GM18868 (cell line): ENCODE measurements at regions not wholly inside any gene's neighbourhood (a gene's known extent, or its start where the extent isn't known, plus 50 kb on each side); places are given as distances from the start of the nearest gene placed in this dataset.
"Not testable (repeated sequence)": the region's sequence is repeated elsewhere in the genome, so short reads cannot be mapped to it uniquely, and the experiment has no call there.

Source experiments
- ATAC-seq: cut with Tn5 transposase; IDR thresholded peaks from one replicate; pipeline ENCODE4 v1.9.1; 2021; ENCODE audit warnings: mild to moderate bottlenecking, moderate library complexity; ENCODE audit not compliant: unreplicated experiment

GRCh38 chr12:46493834-46494181 is 121.2 kb upstream of the SLC38A2 start:
- no peak for ATAC-seq

DNA sequence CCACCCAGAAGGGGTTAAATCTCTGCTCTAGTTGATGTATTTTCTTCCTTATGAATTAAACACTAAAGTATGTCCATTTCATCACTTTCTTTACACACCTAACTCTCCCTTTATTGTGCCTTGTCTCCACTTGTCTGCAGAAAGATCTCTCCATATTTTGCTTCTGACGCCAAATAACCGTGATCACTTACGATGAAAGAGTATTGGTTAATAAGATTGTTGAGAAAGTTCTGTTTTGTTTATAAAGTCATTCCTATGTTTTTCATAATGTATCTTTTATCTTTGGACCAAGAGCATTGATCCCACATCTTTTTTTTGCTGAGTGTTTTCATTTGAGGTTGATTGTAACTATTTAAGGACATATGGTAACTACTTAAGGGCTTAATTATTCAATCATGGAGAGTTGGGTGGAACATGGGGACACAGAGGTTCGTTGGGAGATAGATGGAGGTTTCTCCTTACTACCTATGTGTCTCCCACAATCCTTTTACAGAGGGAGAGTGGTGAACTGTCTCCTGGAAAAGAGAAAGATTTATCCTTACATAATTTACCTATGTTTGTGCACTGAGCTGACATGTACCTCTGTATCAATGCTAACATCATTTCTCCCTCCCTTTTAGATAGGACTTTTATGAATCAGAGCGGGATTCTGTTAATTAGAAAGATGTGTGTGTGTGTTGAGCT is 120.7 kb upstream of the SLC38A2 start:
- ATAC-seq: no peak

GRCh38 chr12:46492471-46493085 is 120.0 kb upstream of the SLC38A2 start:
- no peak for ATAC-seq

DNA sequence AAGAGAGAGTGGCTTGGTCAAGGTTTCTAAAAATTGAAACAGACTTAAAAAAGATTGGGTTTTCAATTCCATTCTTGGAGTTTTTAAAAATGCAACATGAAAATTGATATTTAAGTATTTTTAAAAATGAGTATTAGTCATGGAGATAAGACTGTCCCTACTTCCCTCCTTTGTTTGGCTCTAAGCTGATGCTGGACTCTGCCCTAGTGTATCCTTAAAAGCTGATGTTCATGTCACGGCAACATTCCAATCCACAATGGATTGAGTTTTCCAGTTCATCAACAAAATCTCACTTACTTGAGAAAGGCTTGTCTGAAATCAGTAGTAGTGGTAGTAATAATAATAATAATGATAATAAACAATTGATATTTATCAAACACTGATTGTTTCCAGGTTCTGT is 119.0 kb upstream of the SLC38A2 start:
- no peak for ATAC-seq

DNA sequence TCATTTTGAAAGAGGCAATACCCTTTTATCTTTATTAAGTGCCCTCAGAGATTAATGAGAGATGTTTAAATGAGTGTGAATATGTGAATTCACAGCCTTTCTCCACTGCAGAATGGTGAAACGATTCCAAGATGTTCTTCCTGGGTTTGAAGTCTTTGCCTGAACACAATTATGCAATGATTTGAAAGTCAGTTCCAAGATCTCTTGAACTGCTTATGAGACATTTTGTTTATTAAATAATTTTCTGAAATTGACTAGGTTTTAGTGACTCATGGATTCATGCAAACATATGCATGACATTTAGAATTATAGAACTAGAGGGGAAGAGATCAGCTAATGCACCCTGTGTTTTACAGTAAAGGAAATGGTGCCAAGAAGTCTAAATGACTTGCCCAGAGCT is 118.1 kb upstream of the SLC38A2 start:
- ATAC-seq: no peak

GRCh38 chr12:46489951-46490388 is 117.4 kb upstream of the SLC38A2 start:
- no peak for ATAC-seq

GRCh38 chr12:46487567-46488131 is 115.1 kb upstream of the SLC38A2 start:
- peak; percentile 67 for ATAC-seq

DNA sequence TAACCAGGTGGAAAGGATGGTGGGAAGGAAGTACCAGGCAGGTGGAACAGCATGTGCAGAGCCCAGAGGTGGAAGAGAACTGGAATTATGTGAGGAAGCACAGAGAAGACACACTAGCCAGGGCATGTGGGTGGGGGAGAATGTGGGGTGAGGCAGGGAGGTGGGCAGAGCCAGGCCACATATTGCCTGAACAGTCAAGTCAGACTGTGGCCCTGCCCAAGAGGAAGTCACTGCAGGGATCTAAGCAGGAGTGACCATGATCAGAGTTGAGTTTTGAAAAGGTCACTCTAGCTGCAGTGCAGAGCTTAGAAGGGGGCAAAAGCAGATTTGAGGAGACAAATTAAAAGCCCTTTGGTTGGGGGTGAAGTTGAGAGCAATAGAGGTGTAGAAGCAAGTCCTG is 114.0 kb upstream of the SLC38A2 start:
- ATAC-seq: no peak

- ATAC-seq: no peak
Measured at GRCh38 chr12:46485853-46486252, 113.3 kb upstream of the SLC38A2 start.

- no peak for ATAC-seq
Measured at GRCh38 chr12:46484396-46485061, 112.0 kb upstream of the SLC38A2 start.

GRCh38 chr12:46483572-46484395 is 111.2 kb upstream of the SLC38A2 start:
- no peak for ATAC-seq

- ATAC-seq: no peak
Measured at GRCh38 chr12:46480724-46481123, 108.2 kb upstream of the SLC38A2 start.

GRCh38 chr12:46480316-46480715 is 107.7 kb upstream of the SLC38A2 start:
- ATAC-seq: no peak

DNA sequence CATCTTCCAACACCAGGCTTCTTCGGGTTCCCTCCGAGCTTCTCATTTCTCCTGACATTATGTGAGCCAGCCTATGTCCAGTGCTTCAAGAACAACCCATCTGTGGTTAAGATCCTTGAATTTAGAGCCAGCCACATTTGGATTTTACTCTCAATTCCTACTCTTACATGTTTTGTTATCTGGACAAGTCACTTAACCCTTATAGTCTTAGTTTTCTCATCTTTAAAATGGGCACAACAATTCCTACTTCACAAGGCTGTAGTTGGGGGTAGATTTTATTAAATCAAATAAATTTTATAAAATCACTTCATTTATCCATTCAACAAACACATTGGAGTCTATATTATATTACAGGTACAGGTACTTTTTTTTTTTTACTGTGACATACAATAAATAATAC is 105.5 kb upstream of the SLC38A2 start:
- ATAC-seq: no peak

DNA sequence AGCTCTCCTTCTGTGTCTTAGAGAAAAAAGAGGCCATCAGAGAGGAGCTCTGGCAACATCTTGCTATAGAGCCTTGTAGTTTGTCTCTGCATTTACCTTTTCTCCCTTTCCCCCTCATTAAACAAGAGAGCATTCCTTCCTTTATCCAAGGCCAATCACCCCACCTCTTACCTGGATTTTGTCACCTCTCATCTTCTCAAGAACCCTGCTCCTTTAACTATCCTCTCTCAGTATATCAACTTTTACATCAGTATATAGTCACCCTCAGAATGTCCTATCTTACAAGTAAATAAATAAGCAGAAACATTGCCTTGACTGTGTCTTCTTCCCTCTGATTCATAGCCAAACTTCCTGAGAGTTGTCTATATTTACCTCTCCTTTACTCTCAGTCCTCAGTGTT is 105.0 kb upstream of the SLC38A2 start:
- no peak for ATAC-seq

DNA sequence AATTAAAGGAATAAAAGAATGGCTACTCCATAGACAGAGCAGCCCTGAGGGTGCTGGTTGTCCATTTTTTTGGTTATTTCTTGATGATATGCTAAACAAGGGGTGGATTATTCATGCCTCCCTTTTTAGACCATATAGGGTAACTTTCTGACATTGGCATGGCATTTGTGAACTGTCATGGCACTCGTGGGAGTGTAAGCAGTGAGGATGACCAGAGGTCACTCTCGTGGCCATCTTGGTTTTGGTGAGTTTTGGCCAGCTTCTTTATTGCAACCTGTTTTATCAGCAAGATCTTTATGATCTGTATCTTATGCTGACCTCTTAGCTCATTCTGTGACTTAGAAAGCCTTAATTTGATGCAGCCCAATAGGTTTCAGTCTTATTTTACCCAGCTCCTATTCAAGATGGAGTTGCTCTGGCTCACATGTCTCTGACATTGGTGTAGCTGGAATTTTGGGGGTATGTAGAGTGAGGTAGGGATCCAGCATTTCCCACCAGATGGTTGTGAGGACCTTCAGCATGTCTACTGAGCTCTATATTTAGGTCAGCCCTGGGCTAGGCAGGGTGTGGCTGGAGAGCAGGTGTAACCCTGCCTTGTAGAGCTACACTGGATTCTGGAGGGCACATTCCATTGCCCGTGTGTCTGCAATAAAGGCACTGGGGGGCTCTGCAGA is 103.5 kb upstream of the SLC38A2 start:
- ATAC-seq: no peak

- not testable (repeated sequence) for ATAC-seq
Measured at GRCh38 chr12:46474385-46474784, 101.8 kb upstream of the SLC38A2 start.

GRCh38 chr12:46473634-46474329 is 101.2 kb upstream of the SLC38A2 start:
- peak; percentile 87 for ATAC-seq

- no peak for ATAC-seq
Measured at GRCh38 chr12:46472893-46473633, 100.5 kb upstream of the SLC38A2 start.
